Uterus (tissue), 3 donors: ENCODE measurements at regions not wholly inside any gene's neighbourhood (a gene's known extent, or its start where the extent isn't known, plus 50 kb on each side); places are given as distances from the start of the nearest gene placed in this dataset.

Source experiments
- DNase-seq, 2 donors: peaks; one replicate each; pipeline ENCODE4 v3.0.0-alpha.2; 2019 to 2020
- H3K27ac ChIP-seq, 2 donors: fragments of 200-600 bp; sonication (generic); 1 replicate in 1 of 2; 2 replicates in 1 of 2; pipeline ENCODE4 v1.5.1; 2016 to 2018
- H3K27me3 ChIP-seq, 2 donors: fragments of 200-600 bp; sonication (generic); one replicate each; pipeline ENCODE4 v1.5.1; 2018 to 2019; ENCODE audit warnings: control low read depth in 1 of 2
- H3K36me3 ChIP-seq, 2 donors: fragments of 200-600 bp; sonication (generic); one replicate each; pipeline ENCODE4 v1.5.1; 2019; ENCODE audit warnings: control low read depth in 1 of 2
- H3K4me1 ChIP-seq, 2 donors: fragments of 200-600 bp; sonication (generic); one replicate each; pipeline ENCODE4 v1.5.1; 2018 to 2019; ENCODE audit warnings: control low read depth in 1 of 2
- H3K4me3 ChIP-seq, 2 donors: fragments of 200-600 bp; sonication (generic); 1 replicate in 1 of 2; 2 replicates in 1 of 2; pipeline ENCODE4 v1.5.1; 2018 to 2019; ENCODE audit warnings: mild to moderate bottlenecking in 1 of 2
- H3K9me3 ChIP-seq, 2 donors: fragments of 200-600 bp; sonication (generic); one replicate each; pipeline ENCODE4 v1.5.1; 2019; ENCODE audit warnings: control low read depth in 1 of 2
- CTCF ChIP-seq, 4 experiments: fragments of 200-600 bp in 2 of 4; fragments of 450-650 bp in 2 of 4; sonication (generic) in 2 of 4; IDR thresholded peaks; one replicate each; pipeline ENCODE4 v1.5.1; 2016 to 2019; ENCODE audit warnings: antibody characterized with exemption in 4 of 4, mild to moderate bottlenecking in 2 of 4, moderate library complexity in 1 of 4
- POLR2A ChIP-seq, 2 donors: fragments of 450-650 bp; IDR thresholded peaks; one replicate each; pipeline ENCODE4 v1.6.1; 2016; ENCODE audit warnings: antibody characterized with exemption in 2 of 2, mild to moderate bottlenecking in 1 of 2, moderate library complexity in 1 of 2
- intact Hi-C: fragments of 100-400 bp; cut with DNase I; formaldehyde crosslinking; loops from one replicate; pipeline ENCODE4 v1.15.1; 2023; ENCODE audit warnings: low total_unique reads
- donor health status: DM: yes; HTN: yes; CAD: no.

GRCh38 chr2:226183550-226183949 is 616.1 kb downstream of the IRS1 start:
- H3K27ac ChIP-seq = peak overlapping the region; percentile 77 to 81
- intact Hi-C loops = no loop called here
- H3K27me3 ChIP-seq = no peaks in the 10 kb centered on the region
- H3K36me3 ChIP-seq = no peaks in the 10 kb centered on the region
- no peak for DNase-seq
- peaks cover 0 to 24% of the 10 kb centered on the region in 2 donors for H3K4me1 ChIP-seq
- no peak overlapping the region for H3K4me3 ChIP-seq
- H3K9me3 ChIP-seq = no peaks in the 10 kb centered on the region
- TF ChIP-seq POLR2A (IDR thresholded peaks at IDR 0.05) = no peak
- no peak for TF ChIP-seq CTCF (IDR thresholded peaks at IDR 0.05)

- no peaks in the 10 kb centered on the region for H3K9me3 ChIP-seq
- intact Hi-C loops = no loop called here
- TF ChIP-seq CTCF (IDR thresholded peaks at IDR 0.05) (no peak), POLR2A (IDR thresholded peaks at IDR 0.05) (no peak)
These were observed 616.6 kb downstream of the IRS1 start for GRCh38 chr2:226183033-226183432.

GRCh38 chr2:226181909-226182308 is 617.7 kb downstream of the IRS1 start:
- Histone ChIP-seq H3K36me3 (no peaks in the 10 kb centered on the region), H3K27ac (peak overlapping the region; percentile 77 to 81), H3K27me3 (no peaks in the 10 kb centered on the region), H3K4me3 (no peak overlapping the region), H3K4me1 (peaks cover 0 to 24% of the 10 kb centered on the region in 2 donors), H3K9me3 (no peaks in the 10 kb centered on the region)
- intact Hi-C loops = no loop called here
- TF ChIP-seq POLR2A (IDR thresholded peaks at IDR 0.05) (no peak), CTCF (IDR thresholded peaks at IDR 0.05) (no peak)
- DNase-seq = no peak

More at GRCh38 chr2:226183033-226183432, 616.6 kb downstream of the IRS1 start:
- H3K27ac ChIP-seq = peak overlapping the region; percentile 77 to 81
- H3K4me1 ChIP-seq = peaks cover 0 to 24% of the 10 kb centered on the region in 2 donors
- no peak overlapping the region for H3K4me3 ChIP-seq
- DNase-seq = no peak
- H3K36me3 ChIP-seq = no peaks in the 10 kb centered on the region
- H3K27me3 ChIP-seq = no peaks in the 10 kb centered on the region

GRCh38 chr2:226180281-226180884 is 619.2 kb downstream of the IRS1 start:
- H3K27ac ChIP-seq = peak overlapping the region; percentile 77 to 81
- TF ChIP-seq CTCF (IDR thresholded peaks at IDR 0.05) (no peak), POLR2A (IDR thresholded peaks at IDR 0.05) (no peak)

GRCh38 chr2:226179010-226179409 is 620.6 kb downstream of the IRS1 start:
- H3K36me3 ChIP-seq = no peaks in the 10 kb centered on the region
- TF ChIP-seq POLR2A (IDR thresholded peaks at IDR 0.05) = no peak
- TF ChIP-seq CTCF (IDR thresholded peaks at IDR 0.05) = no peak
- intact Hi-C loops = no loop called here
- peaks cover 0 to 14% of the 10 kb centered on the region in 2 donors for H3K4me1 ChIP-seq
- no peak overlapping the region for H3K4me3 ChIP-seq
- H3K9me3 ChIP-seq = no peaks in the 10 kb centered on the region
- no peaks in the 10 kb centered on the region for H3K27me3 ChIP-seq
- DNase-seq = no peak
- peak overlapping the region; percentile 12 to 81 for H3K27ac ChIP-seq

More at GRCh38 chr2:226180281-226180884, 619.2 kb downstream of the IRS1 start:
- H3K9me3 ChIP-seq = no peaks in the 10 kb centered on the region
- H3K4me3 ChIP-seq = no peak overlapping the region
- no peaks in the 10 kb centered on the region for H3K27me3 ChIP-seq
- no peaks in the 10 kb centered on the region for H3K36me3 ChIP-seq
- peaks cover 0 to 17% of the 10 kb centered on the region in 2 donors for H3K4me1 ChIP-seq
- intact Hi-C loops = no loop called here
- no peak for DNase-seq
